WTC11 (cell line): ENCODE measurements at regions not wholly inside any gene's neighbourhood (a gene's known extent, or its start where the extent isn't known, plus 50 kb on each side); places are given as distances from the start of the nearest gene placed in this dataset.

Experiments used
- ATAC-seq: fragments of 200-7000 bp; cut with Tn5 transposase; 2 replicates; pipeline ENCODE4 v1.10.0; 2021; ENCODE audit warnings: mild to moderate bottlenecking, moderate library complexity
- CTCF ChIA-PET: fragments of 300-600 bp; sonication (Branson Sonifier 250); formaldehyde crosslinking; loops from one replicate; lab custom pipeline; 2021; ENCODE audit warnings: antibody characterized with exemption; lab: Charles Lee
- POLR2A ChIA-PET: fragments of 350-600 bp; sonication (Branson Sonifier 250); formaldehyde crosslinking; loops from one replicate; lab custom pipeline; 2021; ENCODE audit warnings: antibody characterized with exemption; lab: Charles Lee
- DNase-seq: peaks from one replicate; pipeline ENCODE4 v3.0.0; 2021; ENCODE audit warnings: low spot score
- H3K27ac Mint-ChIP-seq: 2 replicates; pipeline ENCODE4 v1.8.0; 2021; ENCODE audit warnings: mixed read lengths
- H3K27me3 Mint-ChIP-seq: 2 replicates; pipeline ENCODE4 v1.8.0; 2021; ENCODE audit warnings: low read depth, mild to moderate bottlenecking, moderate library complexity, mixed read lengths
- H3K36me3 Mint-ChIP-seq: 2 replicates; pipeline ENCODE4 v1.8.0; 2021; ENCODE audit warnings: mixed read lengths
- H3K4me1 Mint-ChIP-seq: 2 replicates; pipeline ENCODE4 v1.8.0; 2022; ENCODE audit warnings: mixed read lengths
- H3K4me3 Mint-ChIP-seq: 2 replicates; pipeline ENCODE4 v1.8.0; 2021; ENCODE audit warnings: mild to moderate bottlenecking, moderate library complexity, mixed read lengths
- H3K9me3 Mint-ChIP-seq: 2 replicates; pipeline ENCODE4 v1.8.0; 2021; ENCODE audit warnings: mixed read lengths
- ATF1 ChIP-seq: sonication (generic); formaldehyde crosslinking; IDR thresholded peaks from 2 replicates; pipeline ENCODE4 v1.8.1; 2023; ENCODE audit warnings: mild to moderate bottlenecking, moderate library complexity, missing genetic modification reagents
- ESRRA ChIP-seq: sonication (generic); formaldehyde crosslinking; IDR thresholded peaks from 2 replicates; pipeline ENCODE4 v1.8.1; 2022; ENCODE audit warnings: mild to moderate bottlenecking, missing genetic modification reagents, borderline replicate concordance
- ETV6 ChIP-seq: sonication (generic); formaldehyde crosslinking; IDR thresholded peaks from 2 replicates; pipeline ENCODE4 v1.8.1; 2022; ENCODE audit warnings: mild to moderate bottlenecking, missing genetic modification reagents
- GTF2I ChIP-seq: fragments of 250-450 bp; sonication (Bioruptor Pico); conservative IDR thresholded peaks from 2 replicates; pipeline ENCODE4 v1.4.0; 2021; ENCODE audit warnings: mild to moderate bottlenecking
- HMGA2 ChIP-seq: fragments of 250-450 bp; sonication (Bioruptor Pico); IDR thresholded peaks from 2 replicates; pipeline ENCODE4 v1.4.0; 2021; ENCODE audit warnings: mild to moderate bottlenecking, moderate library complexity
- JUN ChIP-seq: sonication (generic); formaldehyde crosslinking; IDR thresholded peaks from 2 replicates; pipeline ENCODE4 v1.8.0; 2023; ENCODE audit warnings: mild to moderate bottlenecking, missing genetic modification reagents
- OVOL2 ChIP-seq: fragments of 250-450 bp; sonication (Bioruptor Pico); IDR thresholded peaks from 2 replicates; pipeline ENCODE4 v1.9.0; 2021; ENCODE audit warnings: mild to moderate bottlenecking, borderline replicate concordance
- SP1 ChIP-seq: sonication (generic); formaldehyde crosslinking; conservative IDR thresholded peaks from 2 replicates; pipeline ENCODE4 v1.8.1; 2022; ENCODE audit warnings: missing genetic modification reagents
- ZNF138 ChIP-seq: sonication (generic); formaldehyde crosslinking; conservative IDR thresholded peaks from 2 replicates; pipeline ENCODE4 v1.8.1; 2022; ENCODE audit warnings: mild to moderate bottlenecking, moderate library complexity, missing genetic modification reagents
- ZNF317 ChIP-seq: sonication (generic); formaldehyde crosslinking; IDR thresholded peaks from 2 replicates; pipeline ENCODE4 v1.8.1; 2023; ENCODE audit warnings: low read depth, mild to moderate bottlenecking, moderate library complexity, missing genetic modification reagents, borderline replicate concordance
- ZNF416 ChIP-seq: fragments of 250-450 bp; sonication (Bioruptor Pico); IDR thresholded peaks from 2 replicates; pipeline ENCODE4 v1.9.0; 2021; ENCODE audit warnings: mild to moderate bottlenecking, inconsistent platforms
- ZNF423 ChIP-seq: fragments of 250-450 bp; sonication (Bioruptor Pico); IDR thresholded peaks from 2 replicates; pipeline ENCODE4 v2.1.2; 2022; ENCODE audit warnings: mild to moderate bottlenecking, moderate library complexity
- TF ChIP-seq, protein P1 (sequence below): sonication (generic); formaldehyde crosslinking; IDR thresholded peaks from 2 replicates; pipeline ENCODE4 v1.8.1; 2023; ENCODE audit warnings: mild to moderate bottlenecking, missing genetic modification reagents
- TF ChIP-seq, protein P2 (sequence below): sonication (generic); formaldehyde crosslinking; IDR thresholded peaks from 2 replicates; pipeline ENCODE4 v1.8.1; 2023; ENCODE audit warnings: mild to moderate bottlenecking, missing genetic modification reagents, borderline replicate concordance
- TF ChIP-seq, protein P3 (sequence below): sonication (generic); formaldehyde crosslinking; conservative IDR thresholded peaks from 2 replicates; pipeline ENCODE4 v1.8.1; 2023; ENCODE audit warnings: mild to moderate bottlenecking, low read depth, missing genetic modification reagents, moderate library complexity
- TF ChIP-seq, protein P4 (sequence below): fragments of 250-450 bp; sonication (Bioruptor Pico); IDR thresholded peaks from 2 replicates; pipeline ENCODE4 v1.9.0; 2021; ENCODE audit warnings: mild to moderate bottlenecking
- TF ChIP-seq, protein P5 (sequence below): fragments of 250-450 bp; sonication (Bioruptor Pico); IDR thresholded peaks from 2 replicates; pipeline ENCODE4 v2.1.2; 2022; ENCODE audit warnings: mild to moderate bottlenecking, moderate library complexity

DNA sequence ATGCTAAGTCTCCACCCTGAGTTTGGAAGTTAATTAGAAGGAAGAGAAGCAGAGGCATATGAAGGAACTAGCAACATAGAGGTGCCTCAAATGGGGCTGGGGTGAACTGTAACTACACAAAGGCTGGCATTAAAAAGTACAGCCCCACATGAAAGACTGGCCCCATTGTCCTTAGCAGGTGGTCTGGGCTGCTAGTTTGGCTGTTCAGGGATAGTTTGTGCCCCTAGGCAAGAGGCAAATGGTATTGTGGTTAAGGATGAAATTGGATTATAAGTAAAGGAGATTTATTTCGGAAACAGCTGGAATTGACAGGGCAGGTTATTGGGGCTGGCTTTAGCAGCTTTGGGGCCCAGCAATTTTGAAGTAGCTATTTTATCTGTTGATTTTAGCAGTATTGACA is 365.7 kb upstream of the TNP1 start:
- no peak for TF ChIP-seq ZNF138 (CRISPR knock-in tag)
- TF ChIP-seq ZNF423 (CRISPR knock-in tag) = no peak
- no peak for TF ChIP-seq ETV6 (CRISPR knock-in tag)
- TF ChIP-seq ZNF416 (CRISPR knock-in tag) = no peak
- TF ChIP-seq, protein P1, sequence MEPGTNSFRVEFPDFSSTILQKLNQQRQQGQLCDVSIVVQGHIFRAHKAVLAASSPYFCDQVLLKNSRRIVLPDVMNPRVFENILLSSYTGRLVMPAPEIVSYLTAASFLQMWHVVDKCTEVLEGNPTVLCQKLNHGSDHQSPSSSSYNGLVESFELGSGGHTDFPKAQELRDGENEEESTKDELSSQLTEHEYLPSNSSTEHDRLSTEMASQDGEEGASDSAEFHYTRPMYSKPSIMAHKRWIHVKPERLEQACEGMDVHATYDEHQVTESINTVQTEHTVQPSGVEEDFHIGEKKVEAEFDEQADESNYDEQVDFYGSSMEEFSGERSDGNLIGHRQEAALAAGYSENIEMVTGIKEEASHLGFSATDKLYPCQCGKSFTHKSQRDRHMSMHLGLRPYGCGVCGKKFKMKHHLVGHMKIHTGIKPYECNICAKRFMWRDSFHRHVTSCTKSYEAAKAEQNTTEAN (CRISPR knock-in tag) = no peak
- no peak for TF ChIP-seq OVOL2 (CRISPR knock-in tag)
- TF ChIP-seq, protein P2, sequence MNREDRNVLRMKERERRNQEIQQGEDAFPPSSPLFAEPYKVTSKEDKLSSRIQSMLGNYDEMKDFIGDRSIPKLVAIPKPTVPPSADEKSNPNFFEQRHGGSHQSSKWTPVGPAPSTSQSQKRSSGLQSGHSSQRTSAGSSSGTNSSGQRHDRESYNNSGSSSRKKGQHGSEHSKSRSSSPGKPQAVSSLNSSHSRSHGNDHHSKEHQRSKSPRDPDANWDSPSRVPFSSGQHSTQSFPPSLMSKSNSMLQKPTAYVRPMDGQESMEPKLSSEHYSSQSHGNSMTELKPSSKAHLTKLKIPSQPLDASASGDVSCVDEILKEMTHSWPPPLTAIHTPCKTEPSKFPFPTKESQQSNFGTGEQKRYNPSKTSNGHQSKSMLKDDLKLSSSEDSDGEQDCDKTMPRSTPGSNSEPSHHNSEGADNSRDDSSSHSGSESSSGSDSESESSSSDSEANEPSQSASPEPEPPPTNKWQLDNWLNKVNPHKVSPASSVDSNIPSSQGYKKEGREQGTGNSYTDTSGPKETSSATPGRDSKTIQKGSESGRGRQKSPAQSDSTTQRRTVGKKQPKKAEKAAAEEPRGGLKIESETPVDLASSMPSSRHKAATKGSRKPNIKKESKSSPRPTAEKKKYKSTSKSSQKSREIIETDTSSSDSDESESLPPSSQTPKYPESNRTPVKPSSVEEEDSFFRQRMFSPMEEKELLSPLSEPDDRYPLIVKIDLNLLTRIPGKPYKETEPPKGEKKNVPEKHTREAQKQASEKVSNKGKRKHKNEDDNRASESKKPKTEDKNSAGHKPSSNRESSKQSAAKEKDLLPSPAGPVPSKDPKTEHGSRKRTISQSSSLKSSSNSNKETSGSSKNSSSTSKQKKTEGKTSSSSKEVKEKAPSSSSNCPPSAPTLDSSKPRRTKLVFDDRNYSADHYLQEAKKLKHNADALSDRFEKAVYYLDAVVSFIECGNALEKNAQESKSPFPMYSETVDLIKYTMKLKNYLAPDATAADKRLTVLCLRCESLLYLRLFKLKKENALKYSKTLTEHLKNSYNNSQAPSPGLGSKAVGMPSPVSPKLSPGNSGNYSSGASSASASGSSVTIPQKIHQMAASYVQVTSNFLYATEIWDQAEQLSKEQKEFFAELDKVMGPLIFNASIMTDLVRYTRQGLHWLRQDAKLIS (CRISPR knock-in tag) = no peak
- TF ChIP-seq JUN (CRISPR knock-in tag) = no peak
- TF ChIP-seq GTF2I (CRISPR knock-in tag) = no peak
- no peak for TF ChIP-seq ESRRA (CRISPR knock-in tag)

DNA sequence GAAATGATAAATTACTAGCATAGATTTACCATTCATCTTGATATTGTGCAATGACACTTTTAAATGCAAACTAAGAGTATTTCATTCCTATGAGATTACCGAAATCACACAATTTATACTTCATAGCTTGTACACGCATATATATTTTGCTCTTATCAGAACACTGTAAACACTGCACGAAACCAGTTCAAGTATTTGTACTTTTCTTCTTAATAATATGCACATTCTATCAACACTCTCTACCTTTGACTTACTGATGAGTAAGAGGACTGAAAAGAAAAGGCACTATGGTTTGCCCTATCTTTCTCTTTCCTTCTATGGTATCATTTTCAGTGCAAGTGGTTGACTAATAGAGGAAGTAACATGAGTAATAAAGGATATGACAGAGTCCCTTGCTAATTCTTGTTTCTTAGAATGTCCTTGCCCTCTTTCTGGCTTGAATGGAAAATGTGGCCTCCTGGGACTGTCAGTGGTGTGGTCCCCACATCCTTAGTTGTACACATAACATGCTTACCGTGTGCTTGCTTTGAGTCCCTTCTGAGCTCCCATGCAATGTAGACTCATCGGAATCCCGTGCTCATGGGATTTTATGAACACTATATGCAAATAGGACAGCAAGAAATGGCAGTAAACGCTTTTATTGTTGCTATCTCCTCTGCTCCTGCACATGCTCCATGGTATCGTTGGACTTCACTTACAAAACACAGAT is 363.5 kb upstream of the TNP1 start:
- H3K27ac Mint-ChIP-seq = no peak overlapping the region
- CTCF ChIA-PET = no interaction called here
- no peak for ATAC-seq

More for the DNA sequence above, 365.7 kb upstream of the TNP1 start:
- no peaks in the 10 kb centered on the region for H3K36me3 Mint-ChIP-seq
- no peaks in the 10 kb centered on the region for H3K27me3 Mint-ChIP-seq
- ATAC-seq (no peak), DNase-seq (no peak)
- ChIA-PET CTCF (no interaction called here), POLR2A (no interaction called here)
- H3K27ac Mint-ChIP-seq = no peak overlapping the region
- no peaks in the 10 kb centered on the region for H3K9me3 Mint-ChIP-seq
- no peak overlapping the region for H3K4me3 Mint-ChIP-seq
- no peaks in the 10 kb centered on the region for H3K4me1 Mint-ChIP-seq

More for the DNA sequence above, 363.5 kb upstream of the TNP1 start:
- no peaks in the 10 kb centered on the region; the same call in none of the 2 replicates for H3K27me3 Mint-ChIP-seq
- H3K4me1 Mint-ChIP-seq = no peaks in the 10 kb centered on the region
- DNase-seq = no peak
- peaks cover 4% of the 10 kb centered on the region; the same call in 1 of the 2 replicates for H3K9me3 Mint-ChIP-seq
- POLR2A ChIA-PET = no interaction called here
- H3K36me3 Mint-ChIP-seq = no peaks in the 10 kb centered on the region
- TF ChIP-seq, protein P3, sequence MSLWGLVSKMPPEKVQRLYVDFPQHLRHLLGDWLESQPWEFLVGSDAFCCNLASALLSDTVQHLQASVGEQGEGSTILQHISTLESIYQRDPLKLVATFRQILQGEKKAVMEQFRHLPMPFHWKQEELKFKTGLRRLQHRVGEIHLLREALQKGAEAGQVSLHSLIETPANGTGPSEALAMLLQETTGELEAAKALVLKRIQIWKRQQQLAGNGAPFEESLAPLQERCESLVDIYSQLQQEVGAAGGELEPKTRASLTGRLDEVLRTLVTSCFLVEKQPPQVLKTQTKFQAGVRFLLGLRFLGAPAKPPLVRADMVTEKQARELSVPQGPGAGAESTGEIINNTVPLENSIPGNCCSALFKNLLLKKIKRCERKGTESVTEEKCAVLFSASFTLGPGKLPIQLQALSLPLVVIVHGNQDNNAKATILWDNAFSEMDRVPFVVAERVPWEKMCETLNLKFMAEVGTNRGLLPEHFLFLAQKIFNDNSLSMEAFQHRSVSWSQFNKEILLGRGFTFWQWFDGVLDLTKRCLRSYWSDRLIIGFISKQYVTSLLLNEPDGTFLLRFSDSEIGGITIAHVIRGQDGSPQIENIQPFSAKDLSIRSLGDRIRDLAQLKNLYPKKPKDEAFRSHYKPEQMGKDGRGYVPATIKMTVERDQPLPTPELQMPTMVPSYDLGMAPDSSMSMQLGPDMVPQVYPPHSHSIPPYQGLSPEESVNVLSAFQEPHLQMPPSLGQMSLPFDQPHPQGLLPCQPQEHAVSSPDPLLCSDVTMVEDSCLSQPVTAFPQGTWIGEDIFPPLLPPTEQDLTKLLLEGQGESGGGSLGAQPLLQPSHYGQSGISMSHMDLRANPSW = no peak
- TF ChIP-seq, protein P4, sequence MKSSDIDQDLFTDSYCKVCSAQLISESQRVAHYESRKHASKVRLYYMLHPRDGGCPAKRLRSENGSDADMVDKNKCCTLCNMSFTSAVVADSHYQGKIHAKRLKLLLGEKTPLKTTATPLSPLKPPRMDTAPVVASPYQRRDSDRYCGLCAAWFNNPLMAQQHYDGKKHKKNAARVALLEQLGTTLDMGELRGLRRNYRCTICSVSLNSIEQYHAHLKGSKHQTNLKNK (CRISPR knock-in tag) = no peak
- no peak for TF ChIP-seq ZNF317 (CRISPR knock-in tag)
- TF ChIP-seq SP1 (CRISPR knock-in tag) = no peak
- no peak for TF ChIP-seq HMGA2 (CRISPR knock-in tag)
- TF ChIP-seq, protein P5, sequence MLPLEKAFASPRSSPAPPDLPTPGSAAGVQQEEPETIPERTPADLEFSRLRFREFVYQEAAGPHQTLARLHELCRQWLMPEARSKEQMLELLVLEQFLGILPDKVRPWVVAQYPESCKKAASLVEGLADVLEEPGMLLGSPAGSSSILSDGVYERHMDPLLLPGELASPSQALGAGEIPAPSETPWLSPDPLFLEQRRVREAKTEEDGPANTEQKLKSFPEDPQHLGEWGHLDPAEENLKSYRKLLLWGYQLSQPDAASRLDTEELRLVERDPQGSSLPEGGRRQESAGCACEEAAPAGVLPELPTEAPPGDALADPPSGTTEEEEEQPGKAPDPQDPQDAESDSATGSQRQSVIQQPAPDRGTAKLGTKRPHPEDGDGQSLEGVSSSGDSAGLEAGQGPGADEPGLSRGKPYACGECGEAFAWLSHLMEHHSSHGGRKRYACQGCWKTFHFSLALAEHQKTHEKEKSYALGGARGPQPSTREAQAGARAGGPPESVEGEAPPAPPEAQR (CRISPR knock-in tag) = no peak
- no peak for TF ChIP-seq ATF1 (CRISPR knock-in tag)
- H3K4me3 Mint-ChIP-seq = no peak overlapping the region
